Muscle layer of duodenum (tissue), 2 donors: ENCODE measurements at regions not wholly inside any gene's neighbourhood (a gene's known extent, or its start where the extent isn't known, plus 50 kb on each side); places are given as distances from the start of the nearest gene placed in this dataset.

Experiments used
- H3K27ac ChIP-seq: one replicate; pipeline ENCODE4 v1.7.0; 2013; ENCODE audit warnings: mild to moderate bottlenecking, low read length
- H3K27me3 ChIP-seq: one replicate; pipeline ENCODE4 v1.7.0; 2013; ENCODE audit warnings: low read depth, mild to moderate bottlenecking, control low read depth, low read length
- H3K36me3 ChIP-seq, 2 donors: one replicate each; pipeline ENCODE4 v1.7.0; 2013; ENCODE audit warnings: low read length in 2 of 2, control low read depth in 1 of 2, mild to moderate bottlenecking in 1 of 2; ENCODE audit not compliant: insufficient read depth in 2 of 2, control insufficient read depth in 1 of 2
- H3K4me1 ChIP-seq, 2 donors: one replicate each; pipeline ENCODE4 v1.7.0; 2013; ENCODE audit warnings: low read length in 2 of 2, mild to moderate bottlenecking in 2 of 2, control low read depth in 1 of 2, moderate library complexity in 1 of 2; ENCODE audit not compliant: insufficient read depth in 2 of 2, control insufficient read depth in 1 of 2
- H3K4me3 ChIP-seq, 2 donors: one replicate each; pipeline ENCODE4 v1.7.0; 2013; ENCODE audit warnings: low read length in 2 of 2, low read depth in 1 of 2, mild to moderate bottlenecking in 1 of 2
- H3K9me3 ChIP-seq, 2 donors: one replicate each; pipeline ENCODE4 v1.7.0; 2013; ENCODE audit warnings: low read length in 2 of 2, control low read depth in 1 of 2, mild to moderate bottlenecking in 1 of 2; ENCODE audit not compliant: control insufficient read depth in 1 of 2
- donor health status: healthy.

DNA sequence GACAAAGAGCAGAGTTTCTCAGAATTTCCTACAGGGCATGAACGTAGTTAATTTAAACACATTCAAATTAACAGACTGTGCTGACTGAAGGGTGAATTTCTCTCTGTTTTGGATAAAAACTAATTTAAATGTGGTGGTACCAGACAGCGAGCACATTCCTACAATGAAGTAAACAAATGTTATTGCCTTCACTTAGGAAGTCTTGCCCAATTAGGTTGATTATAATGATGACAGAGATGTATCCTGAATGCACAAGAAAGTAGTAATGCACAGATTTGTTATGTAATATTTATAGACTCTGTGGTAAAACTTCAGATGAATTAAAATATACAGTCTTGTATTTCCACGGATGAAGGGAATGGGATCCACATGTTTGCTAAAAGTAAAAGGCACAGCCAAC, 507.2 kb downstream of the EPHA4 start:
- no peak overlapping the region for H3K4me3 ChIP-seq
- H3K27me3 ChIP-seq, result no peaks in the 10 kb centered on the region
- no peaks in the 10 kb centered on the region for H3K4me1 ChIP-seq
- no peaks in the 10 kb centered on the region for H3K36me3 ChIP-seq
- peaks cover 0 to 3% of the 10 kb centered on the region in 2 donors for H3K9me3 ChIP-seq
- H3K27ac ChIP-seq, result no peak overlapping the region

DNA sequence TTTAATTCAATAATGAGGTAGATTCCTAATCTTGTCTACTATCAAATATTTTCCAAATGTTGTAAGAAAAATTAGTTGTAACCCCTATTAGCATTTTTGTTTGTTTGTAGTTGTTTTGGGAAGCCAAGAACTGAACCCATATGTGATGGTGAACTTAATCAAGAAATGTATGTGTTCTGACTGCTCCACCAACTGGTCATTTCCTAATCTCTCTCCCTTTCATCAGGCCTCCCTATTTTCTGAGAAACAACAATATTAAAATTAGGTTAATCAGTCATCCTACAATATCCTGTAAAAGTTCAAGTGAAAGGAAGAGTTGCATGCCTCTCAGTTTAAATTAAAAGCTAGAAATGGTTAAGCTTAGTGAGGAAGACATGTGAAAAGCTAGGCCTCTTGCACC, 504.0 kb downstream of the EPHA4 start:
- Histone ChIP-seq H3K27ac (no peak overlapping the region), H3K4me3 (no peak overlapping the region), H3K4me1 (no peaks in the 10 kb centered on the region), H3K9me3 (peaks cover 0 to 3% of the 10 kb centered on the region in 2 donors), H3K36me3 (no peaks in the 10 kb centered on the region), H3K27me3 (no peaks in the 10 kb centered on the region)

DNA sequence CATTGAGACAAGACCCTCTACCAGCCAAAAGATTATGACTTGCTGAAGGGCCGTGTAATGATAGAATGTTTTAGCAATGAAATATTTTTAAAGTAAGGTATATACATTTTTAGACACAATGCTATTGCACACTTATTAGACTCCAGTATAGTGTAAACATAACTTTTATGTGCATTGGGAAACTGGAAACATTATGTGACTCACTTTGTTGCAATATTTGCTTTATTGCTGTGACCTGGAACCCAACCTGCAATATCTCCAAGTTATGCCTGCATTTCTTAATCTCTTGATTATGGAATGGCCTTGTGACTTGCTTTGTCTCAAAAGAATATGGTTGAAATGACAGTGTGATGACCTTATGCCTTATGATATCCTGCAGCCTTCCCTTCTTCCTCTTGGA, 502.0 kb downstream of the EPHA4 start:
- Histone ChIP-seq H3K4me1 (no peaks in the 10 kb centered on the region), H3K27ac (no peak overlapping the region), H3K36me3 (no peaks in the 10 kb centered on the region), H3K4me3 (no peak overlapping the region), H3K9me3 (peaks cover 0 to 3% of the 10 kb centered on the region in 2 donors), H3K27me3 (no peaks in the 10 kb centered on the region)

- no peaks in the 10 kb centered on the region for H3K36me3 ChIP-seq
- no peaks in the 10 kb centered on the region for H3K4me1 ChIP-seq
- no peak overlapping the region for H3K4me3 ChIP-seq
- no peak overlapping the region for H3K27ac ChIP-seq
- no peaks in the 10 kb centered on the region for H3K27me3 ChIP-seq
- H3K9me3 ChIP-seq, result peaks cover 0 to 3% of the 10 kb centered on the region in 2 donors
These were observed 498.6 kb downstream of the EPHA4 start for GRCh38 chr2:221073326-221074049.

DNA sequence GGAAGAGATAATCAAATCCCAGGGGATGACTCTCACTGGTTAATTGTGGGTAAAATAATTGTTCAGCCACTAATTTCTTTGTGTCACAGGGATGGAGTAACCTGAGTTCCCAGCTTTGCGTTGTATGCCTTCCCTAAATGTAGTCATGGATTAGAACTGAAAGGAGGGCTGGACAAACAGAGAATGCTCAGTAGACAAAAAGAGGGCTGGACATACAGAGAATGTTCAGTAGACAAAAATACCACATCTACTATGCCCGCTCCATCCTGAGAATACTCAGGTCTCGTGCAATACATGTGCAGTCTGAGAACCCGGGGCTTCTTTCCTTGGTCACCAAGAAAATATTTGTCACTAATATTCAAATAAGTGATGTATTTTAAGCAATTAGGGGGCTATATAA, 497.9 kb downstream of the EPHA4 start:
- Histone ChIP-seq H3K36me3 (no peaks in the 10 kb centered on the region), H3K4me1 (no peaks in the 10 kb centered on the region), H3K9me3 (peaks cover 0 to 3% of the 10 kb centered on the region in 2 donors), H3K27me3 (no peaks in the 10 kb centered on the region), H3K4me3 (no peak overlapping the region), H3K27ac (no peak overlapping the region)

- H3K36me3 ChIP-seq, result no peaks in the 10 kb centered on the region
- no peaks in the 10 kb centered on the region for H3K27me3 ChIP-seq
- H3K4me1 ChIP-seq, result no peaks in the 10 kb centered on the region
- no peaks in the 10 kb centered on the region for H3K9me3 ChIP-seq
- H3K27ac ChIP-seq, result no peak overlapping the region
- no peak overlapping the region for H3K4me3 ChIP-seq
These were observed 496.9 kb downstream of the EPHA4 start for GRCh38 chr2:221075203-221075602.

- H3K36me3 ChIP-seq, result no peaks in the 10 kb centered on the region
- H3K27ac ChIP-seq, result no peak overlapping the region
- no peak overlapping the region for H3K4me3 ChIP-seq
- no peaks in the 10 kb centered on the region for H3K4me1 ChIP-seq
- H3K27me3 ChIP-seq, result no peaks in the 10 kb centered on the region
- H3K9me3 ChIP-seq, result no peaks in the 10 kb centered on the region
These were observed 494.9 kb downstream of the EPHA4 start for GRCh38 chr2:221077251-221077650.

GRCh38 chr2:221077799-221078198, 494.3 kb downstream of the EPHA4 start:
- no peaks in the 10 kb centered on the region for H3K9me3 ChIP-seq
- H3K36me3 ChIP-seq, result no peaks in the 10 kb centered on the region
- no peaks in the 10 kb centered on the region for H3K4me1 ChIP-seq
- no peak overlapping the region for H3K27ac ChIP-seq
- H3K27me3 ChIP-seq, result no peaks in the 10 kb centered on the region
- H3K4me3 ChIP-seq, result no peak overlapping the region

- Histone ChIP-seq H3K9me3 (no peaks in the 10 kb centered on the region), H3K36me3 (no peaks in the 10 kb centered on the region)
These were observed 486.7 kb downstream of the EPHA4 start for GRCh38 chr2:221085341-221085900.

GRCh38 chr2:221085936-221086335, 486.2 kb downstream of the EPHA4 start:
- no peaks in the 10 kb centered on the region for H3K27me3 ChIP-seq
- H3K27ac ChIP-seq, result no peak overlapping the region
- H3K36me3 ChIP-seq, result no peaks in the 10 kb centered on the region
- H3K4me1 ChIP-seq, result no peaks in the 10 kb centered on the region
- no peaks in the 10 kb centered on the region for H3K9me3 ChIP-seq
- no peak overlapping the region for H3K4me3 ChIP-seq

More at GRCh38 chr2:221085341-221085900, 486.7 kb downstream of the EPHA4 start:
- Histone ChIP-seq H3K27ac (no peak overlapping the region), H3K4me1 (no peaks in the 10 kb centered on the region), H3K27me3 (no peaks in the 10 kb centered on the region), H3K4me3 (no peak overlapping the region)

- H3K27me3 ChIP-seq, result no peaks in the 10 kb centered on the region
- no peak overlapping the region for H3K4me3 ChIP-seq
- no peaks in the 10 kb centered on the region for H3K36me3 ChIP-seq
- no peaks in the 10 kb centered on the region for H3K9me3 ChIP-seq
- H3K27ac ChIP-seq, result no peak overlapping the region
- no peaks in the 10 kb centered on the region for H3K4me1 ChIP-seq
These were observed 484.3 kb downstream of the EPHA4 start for GRCh38 chr2:221087779-221088178.

- Histone ChIP-seq H3K36me3 (no peaks in the 10 kb centered on the region), H3K4me3 (no peak overlapping the region), H3K9me3 (no peaks in the 10 kb centered on the region), H3K27me3 (no peaks in the 10 kb centered on the region), H3K4me1 (no peaks in the 10 kb centered on the region), H3K27ac (no peak overlapping the region)
These were observed 483.6 kb downstream of the EPHA4 start for GRCh38 chr2:221088506-221088905.
